ENCODE measurements at regions not wholly inside any gene's neighbourhood (a gene's known extent, or its start where the extent isn't known, plus 50 kb on each side); places are given as distances from the start of the nearest gene placed in this dataset.

DNA sequence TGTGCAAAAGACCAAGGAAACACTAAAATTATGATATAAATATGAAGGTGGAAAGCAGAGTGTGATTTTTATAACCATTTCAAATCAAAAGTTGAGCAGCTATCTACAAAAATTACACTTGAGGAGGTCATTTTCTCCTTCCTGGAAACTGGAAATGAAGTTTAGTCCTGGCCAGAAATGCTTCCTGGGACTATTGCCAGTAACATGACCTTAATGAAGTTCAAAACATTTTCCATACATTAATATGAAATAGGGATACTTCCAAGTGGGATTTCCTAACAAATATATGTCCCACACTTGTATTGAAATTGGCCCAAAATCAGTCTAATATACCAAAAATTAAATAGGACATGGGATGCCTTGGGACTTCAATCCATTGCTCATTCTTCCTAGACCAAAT, 1556.8 kb upstream of the MIR17HG start:
- no peak for DNase-seq (ENCODE audit: low read depth)

- no peak for DNase-seq (ENCODE audit: low read depth)
These were observed 1555.4 kb upstream of the MIR17HG start for GRCh38 chr13:89791971-89792630.

- DNase-seq (ENCODE audit: low read depth): no peak
These were observed 1551.3 kb upstream of the MIR17HG start for GRCh38 chr13:89796196-89796595.

DNA sequence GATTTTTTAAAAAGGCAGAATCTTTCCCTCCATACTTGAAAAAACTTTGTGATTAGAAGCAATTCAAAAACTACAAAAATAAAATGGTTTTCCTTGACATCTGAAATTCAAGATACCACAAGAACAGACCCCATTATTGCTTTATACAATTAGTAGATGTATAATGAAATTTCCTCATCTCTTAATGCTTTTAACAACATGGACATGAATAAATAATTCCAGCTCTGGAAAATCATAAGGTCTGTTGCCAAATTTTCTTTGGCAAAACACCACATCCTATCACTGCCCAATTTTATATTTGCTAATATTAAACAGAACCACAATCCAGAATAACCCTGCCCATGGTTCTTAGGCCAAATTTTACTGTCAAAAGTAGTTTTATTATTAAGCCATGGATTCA, 1543.6 kb upstream of the MIR17HG start:
- no peak for DNase-seq (ENCODE audit: low read depth)

DNA sequence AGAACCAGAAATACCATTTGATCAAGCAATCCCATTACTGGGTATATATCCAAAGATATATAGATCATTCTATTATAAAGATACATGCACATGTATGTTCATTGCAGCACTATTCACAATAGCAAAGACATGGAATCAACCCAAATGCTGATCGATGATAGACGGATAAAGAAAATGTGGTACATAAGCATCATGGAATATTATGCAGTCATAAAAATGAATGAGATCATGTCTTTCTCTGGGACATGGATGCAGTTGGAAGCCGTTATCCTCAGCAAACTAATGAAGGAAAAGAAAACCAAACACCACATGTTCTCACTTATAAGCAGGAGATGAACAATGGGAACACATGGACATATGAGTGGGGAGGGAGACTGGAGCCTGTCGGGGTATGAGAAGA, 1540.9 kb upstream of the MIR17HG start:
- DNase-seq (ENCODE audit: low read depth): no peak

- DNase-seq (ENCODE audit: low read depth): no peak
These were observed 1534.6 kb upstream of the MIR17HG start for GRCh38 chr13:89812856-89813255.

- DNase-seq (ENCODE audit: low read depth): no peak
These were observed 1531.1 kb upstream of the MIR17HG start for GRCh38 chr13:89816404-89816803.

DNA sequence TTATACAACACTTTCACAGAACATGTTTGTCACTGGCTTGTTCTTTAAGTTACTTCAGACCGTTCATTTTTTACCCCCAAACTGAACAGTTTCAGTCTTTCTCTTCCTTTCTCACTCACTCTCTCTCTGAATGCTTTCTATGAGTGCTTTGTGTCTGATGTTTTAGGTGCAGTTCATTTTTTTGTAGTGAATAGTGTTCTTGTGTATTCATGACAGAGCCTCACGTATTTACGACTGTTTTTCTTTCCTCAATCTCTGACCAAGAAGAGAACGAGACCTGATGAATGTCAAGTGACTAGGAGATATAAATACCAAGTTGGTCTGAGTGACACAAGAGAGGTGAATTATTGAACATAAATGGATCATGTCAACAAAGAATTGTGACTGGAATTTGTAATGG, 1525.0 kb upstream of the MIR17HG start:
- no peak for DNase-seq (ENCODE audit: low read depth)

DNA sequence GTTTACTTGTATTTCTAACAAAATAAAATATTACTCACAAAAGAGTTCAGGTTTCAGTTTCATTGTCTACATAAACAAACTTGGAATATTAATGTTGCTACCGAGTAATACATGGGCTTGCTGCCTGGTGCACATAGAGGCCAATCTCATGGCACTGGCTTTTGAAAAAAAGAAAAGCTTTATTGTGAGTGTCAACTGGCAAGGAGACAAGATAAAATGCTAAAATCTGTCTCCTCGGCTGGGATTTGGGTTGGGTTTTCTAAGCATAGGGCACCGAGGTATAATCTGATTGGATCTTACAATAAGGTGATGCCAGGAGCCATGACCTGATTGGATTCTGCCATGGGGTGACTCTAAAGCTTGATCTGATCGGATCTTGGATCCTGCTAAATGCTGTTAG, 1519.9 kb upstream of the MIR17HG start:
- DNase-seq (ENCODE audit: low read depth): no peak

DNA sequence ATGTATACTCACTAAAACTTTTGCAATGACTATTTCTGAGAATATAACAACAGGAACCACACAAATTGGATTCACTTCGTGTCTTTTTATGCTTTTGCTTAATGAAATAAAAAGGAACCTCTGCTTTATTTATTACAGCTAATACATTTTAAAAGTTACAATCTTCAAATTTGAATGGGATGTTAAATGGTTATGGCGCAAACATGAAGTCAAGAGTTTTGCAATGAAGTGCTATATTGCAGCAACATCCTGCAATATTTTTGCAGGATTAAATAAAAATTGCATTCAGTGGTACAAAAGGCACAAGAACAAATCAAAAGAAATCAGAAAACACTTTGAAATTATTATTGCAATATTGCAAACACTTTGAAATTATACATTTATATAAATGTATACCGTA, 1519.0 kb upstream of the MIR17HG start:
- no peak for DNase-seq (ENCODE audit: low read depth)

- DNase-seq (ENCODE audit: low read depth): no peak
These were observed 1516.3 kb upstream of the MIR17HG start for GRCh38 chr13:89831157-89831556.

DNA sequence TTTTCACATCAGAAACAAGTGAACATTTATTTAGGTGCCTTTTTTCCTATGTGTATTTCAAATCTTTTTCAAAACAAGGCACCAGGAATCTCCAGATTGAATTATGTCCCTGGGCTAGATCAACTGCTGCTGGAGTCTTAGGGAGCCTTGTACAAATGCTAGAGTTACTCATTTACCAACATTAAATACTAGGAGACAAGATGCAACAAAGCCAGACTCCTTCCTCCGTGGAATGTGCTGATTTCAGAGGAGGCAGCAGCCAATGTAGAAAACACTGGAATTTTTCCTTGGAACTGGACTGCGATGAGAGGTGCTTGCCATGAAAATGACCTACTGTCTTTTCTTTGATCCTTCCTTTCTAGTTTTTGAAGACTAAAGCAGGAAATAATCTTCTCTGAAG, 1514.7 kb upstream of the MIR17HG start:
- no peak for DNase-seq (ENCODE audit: low read depth)

DNA sequence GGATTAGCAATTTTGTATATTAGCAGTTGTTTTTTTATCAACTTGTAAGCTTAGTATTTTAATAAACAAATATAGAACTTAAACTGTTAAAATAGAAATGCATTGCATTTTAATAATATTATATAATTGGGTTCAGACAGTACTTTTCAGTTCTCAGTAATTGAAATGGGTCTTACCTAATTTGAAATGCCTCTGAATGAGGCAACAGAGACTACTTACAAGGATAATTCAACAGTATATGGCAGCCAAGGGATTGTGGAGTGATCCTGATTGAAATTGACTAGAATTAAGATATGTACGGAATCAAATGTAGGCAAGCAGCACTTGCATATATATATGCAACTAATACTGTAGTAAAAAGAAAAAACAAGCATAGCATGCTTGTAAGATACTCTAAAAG, 1503.9 kb upstream of the MIR17HG start:
- DNase-seq (ENCODE audit: low read depth): no peak

- no peak for DNase-seq (ENCODE audit: low read depth)
These were observed 1501.6 kb upstream of the MIR17HG start for GRCh38 chr13:89845874-89846273.

- no peak for DNase-seq (ENCODE audit: low read depth)
These were observed 1500.4 kb upstream of the MIR17HG start for GRCh38 chr13:89846926-89847585.

DNA sequence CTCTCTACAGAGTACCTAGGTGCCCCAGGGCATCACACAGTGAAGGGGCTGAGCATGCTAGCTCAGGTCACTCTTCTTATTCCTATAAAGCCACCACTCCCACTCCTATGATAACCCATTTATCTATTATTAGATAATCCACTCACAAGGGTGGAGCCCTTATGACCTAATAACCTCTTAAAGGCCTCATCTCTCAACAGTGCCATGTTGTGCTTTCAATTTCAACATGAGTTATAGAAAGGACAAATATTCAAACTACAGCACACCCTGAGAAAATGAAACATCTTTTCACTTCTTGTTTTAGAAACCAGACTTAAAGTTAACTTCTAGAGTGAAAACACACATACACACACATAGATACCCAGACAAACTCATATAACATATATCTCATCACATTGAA, 1494.9 kb upstream of the MIR17HG start:
- no peak for DNase-seq (ENCODE audit: low read depth)

DNA sequence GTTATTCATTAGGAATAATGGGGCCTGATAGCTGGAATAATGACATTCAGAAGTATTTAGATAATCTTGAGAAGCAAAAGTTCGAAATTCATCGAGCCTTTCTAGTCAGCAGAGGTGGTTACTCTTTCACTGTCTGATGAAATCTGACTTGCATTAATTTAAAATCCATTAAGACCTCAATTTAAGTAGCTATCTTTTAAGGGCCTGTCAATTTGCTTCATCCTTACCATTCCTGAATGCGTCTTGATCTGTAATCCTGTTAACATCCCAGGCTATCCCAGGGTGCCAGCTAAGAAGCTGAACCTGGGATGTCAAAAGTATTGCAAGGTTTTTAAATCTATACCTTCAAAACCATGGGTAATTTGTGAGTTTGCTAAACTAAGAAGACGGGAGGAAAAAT, 1491.0 kb upstream of the MIR17HG start:
- DNase-seq (ENCODE audit: low read depth): no peak

DNA sequence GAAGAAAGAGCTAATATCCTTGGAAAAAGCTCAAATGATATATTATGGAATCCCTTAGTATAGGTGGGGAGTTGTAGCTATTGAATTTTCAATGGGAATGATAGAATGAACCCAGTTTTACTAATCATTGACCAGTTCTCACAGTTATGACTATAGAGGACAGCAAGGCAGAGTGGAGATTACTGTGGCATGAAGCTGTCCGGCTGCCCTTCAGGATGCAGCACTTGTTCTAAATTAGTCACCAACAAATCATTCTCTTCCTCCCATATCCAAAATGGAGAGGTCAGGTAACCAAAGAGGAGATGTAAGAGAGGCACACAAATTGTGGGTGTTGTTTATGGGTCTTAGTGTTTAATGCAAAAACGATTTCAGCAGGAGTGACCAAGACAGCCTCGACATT, 1490.0 kb upstream of the MIR17HG start:
- DNase-seq (ENCODE audit: low read depth): no peak

DNA sequence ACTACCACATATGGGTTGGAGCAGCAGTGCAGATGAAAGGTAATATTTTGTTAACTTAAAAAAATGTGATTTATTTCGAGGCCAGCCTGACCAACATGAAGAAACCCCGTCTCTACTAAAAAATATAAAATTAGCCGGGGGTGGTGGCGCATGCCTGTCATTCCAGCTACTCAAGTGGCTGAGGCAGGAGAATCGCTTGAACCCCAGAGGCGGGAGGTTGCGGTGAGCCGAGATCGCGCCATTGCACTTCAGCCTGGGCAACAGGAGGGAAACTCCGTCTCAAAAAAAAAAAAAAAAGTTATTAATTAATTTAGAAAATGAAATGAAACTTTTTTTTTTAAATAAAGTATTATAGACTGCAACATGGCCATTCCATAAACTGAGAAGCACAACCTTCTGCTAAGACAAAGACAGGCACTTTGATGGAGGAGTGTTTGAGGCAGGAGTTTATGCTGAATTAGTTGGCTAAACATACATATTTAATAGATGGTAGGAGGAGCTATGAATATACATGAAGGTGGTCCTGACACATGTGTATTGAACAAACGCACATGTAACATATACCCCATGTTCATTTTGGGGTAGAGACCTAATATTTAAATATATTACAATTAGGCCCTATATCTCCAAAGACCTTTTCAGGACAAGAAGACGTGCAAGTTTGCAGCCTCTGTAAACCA, 1485.3 kb upstream of the MIR17HG start:
- no peak for DNase-seq (ENCODE audit: low read depth)

- DNase-seq (ENCODE audit: low read depth): no peak
These were observed 1484.8 kb upstream of the MIR17HG start for GRCh38 chr13:89862691-89863036.

DNA sequence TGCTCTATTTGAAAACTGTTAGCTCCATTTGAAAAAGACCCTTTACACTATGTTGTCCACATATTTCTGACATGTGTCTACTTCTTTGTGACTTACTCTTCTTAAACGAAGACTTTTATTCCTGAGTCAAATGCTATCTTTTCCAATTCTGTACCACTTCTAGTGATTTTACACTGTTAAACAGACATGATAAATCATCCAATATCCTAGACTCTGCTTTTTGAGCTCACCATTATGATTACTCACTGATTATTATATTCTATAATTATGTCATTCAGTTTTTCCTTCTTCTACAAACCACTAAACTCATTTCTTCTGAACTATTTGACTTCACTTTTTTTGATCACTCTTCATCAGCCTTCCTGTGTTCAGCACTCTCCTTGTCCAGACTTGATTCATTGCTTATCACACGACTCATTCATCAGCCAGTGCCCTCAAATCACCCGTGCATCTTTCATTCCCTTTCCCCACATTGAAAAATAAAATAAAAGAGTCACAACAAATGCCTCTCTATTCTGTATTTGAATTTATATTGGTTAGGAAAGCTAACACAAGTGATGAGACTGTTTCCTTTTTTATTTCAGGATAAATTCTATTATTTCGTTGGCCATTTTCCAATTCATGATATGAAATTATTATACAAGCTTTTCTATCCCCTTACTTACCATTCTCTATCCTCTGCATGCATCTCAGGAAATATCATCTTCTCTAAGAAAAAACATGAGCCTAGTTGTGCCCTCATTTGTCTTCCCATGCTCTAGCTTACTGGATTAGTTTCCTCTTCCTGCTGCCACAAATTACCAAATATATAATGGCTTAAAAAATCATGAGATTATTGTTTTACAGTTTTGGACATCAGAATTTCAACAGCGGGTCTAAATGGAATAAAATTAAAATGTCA, 1482.1 kb upstream of the MIR17HG start:
- DNase-seq (ENCODE audit: low read depth): no peak

GRCh38 chr13:89869312-89869711, 1478.2 kb upstream of the MIR17HG start:
- DNase-seq (ENCODE audit: low read depth): no peak
